ENCODE measurements at regions not wholly inside any gene's neighbourhood (a gene's known extent, or its start where the extent isn't known, plus 50 kb on each side); places are given as distances from the start of the nearest gene placed in this dataset.

DNA sequence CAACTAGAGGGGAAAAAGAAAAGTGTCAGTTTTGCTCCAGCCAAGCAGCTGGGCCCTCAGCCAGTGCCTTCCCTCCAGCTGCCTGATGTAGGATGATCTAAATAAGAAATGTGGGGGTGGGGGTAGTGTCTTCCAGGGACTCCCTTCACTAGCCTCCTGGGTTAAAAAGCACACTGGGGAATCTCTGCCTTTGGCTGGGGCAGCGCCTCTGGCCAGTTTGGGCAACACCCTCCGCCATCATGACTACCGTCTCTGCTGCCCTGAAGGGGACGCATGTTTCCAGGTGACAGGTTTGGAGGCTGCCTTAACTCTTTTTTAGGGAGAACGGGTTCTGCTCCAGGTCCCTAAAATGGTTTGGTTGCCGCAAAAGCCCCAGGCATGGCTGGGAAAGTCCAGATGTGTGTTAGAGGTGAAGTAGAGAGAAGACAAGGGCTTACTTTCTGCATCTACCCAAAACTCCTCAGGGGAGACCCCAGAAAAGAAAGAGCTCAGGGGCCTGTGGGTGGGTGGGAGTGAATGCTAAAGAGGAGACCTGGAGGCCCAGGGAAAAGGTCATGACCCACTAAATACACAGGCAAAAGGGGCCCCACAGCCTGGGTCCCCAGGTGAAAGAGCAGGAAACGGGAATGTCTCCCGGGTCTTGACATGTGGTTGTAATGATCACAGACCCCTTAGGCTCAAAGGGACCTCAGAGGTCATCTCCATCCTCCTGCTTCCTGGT is 132.8 kb upstream of the CCND2 start:
- no peak overlapping the region for H3K4me2 ChIP-seq (ENCODE audit: insufficient read depth, low read length)
- intact Hi-C loops (cut with micrococcal nuclease), result no loop called here
- no peak for DNase-seq (ENCODE audit: low read depth, low spot score)
- no peak overlapping the region for H3K9ac ChIP-seq (replicated peaks; ENCODE audit: extremely low read depth, insufficient read depth, low read length)
- no peak overlapping the region for H2AFZ ChIP-seq (ENCODE audit: low read depth, low read length)
- H3K9me3 ChIP-seq (replicated peaks; ENCODE audit: control insufficient read depth, insufficient read depth, low read length), result no peaks in the 10 kb centered on the region
- H3K9me1 ChIP-seq (replicated peaks; ENCODE audit: control insufficient read depth, extremely low read depth, insufficient read depth, low read length), result no peaks in the 10 kb centered on the region
- ChIA-PET CTCF (interaction anchor here (0.6 to 1.4 kb wide), 2 partner anchors 136 to 740 kb away, joined by 3 read pairs; no protein-coding TSS in a partner anchor), POLR2A (no interaction called here)
- no peaks in the 10 kb centered on the region for H3K79me2 ChIP-seq (ENCODE audit: control insufficient read depth, insufficient read depth, low read length)
- TF ChIP-seq, protein P1, sequence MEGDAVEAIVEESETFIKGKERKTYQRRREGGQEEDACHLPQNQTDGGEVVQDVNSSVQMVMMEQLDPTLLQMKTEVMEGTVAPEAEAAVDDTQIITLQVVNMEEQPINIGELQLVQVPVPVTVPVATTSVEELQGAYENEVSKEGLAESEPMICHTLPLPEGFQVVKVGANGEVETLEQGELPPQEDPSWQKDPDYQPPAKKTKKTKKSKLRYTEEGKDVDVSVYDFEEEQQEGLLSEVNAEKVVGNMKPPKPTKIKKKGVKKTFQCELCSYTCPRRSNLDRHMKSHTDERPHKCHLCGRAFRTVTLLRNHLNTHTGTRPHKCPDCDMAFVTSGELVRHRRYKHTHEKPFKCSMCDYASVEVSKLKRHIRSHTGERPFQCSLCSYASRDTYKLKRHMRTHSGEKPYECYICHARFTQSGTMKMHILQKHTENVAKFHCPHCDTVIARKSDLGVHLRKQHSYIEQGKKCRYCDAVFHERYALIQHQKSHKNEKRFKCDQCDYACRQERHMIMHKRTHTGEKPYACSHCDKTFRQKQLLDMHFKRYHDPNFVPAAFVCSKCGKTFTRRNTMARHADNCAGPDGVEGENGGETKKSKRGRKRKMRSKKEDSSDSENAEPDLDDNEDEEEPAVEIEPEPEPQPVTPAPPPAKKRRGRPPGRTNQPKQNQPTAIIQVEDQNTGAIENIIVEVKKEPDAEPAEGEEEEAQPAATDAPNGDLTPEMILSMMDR (IDR thresholded peaks at IDR 0.05; ENCODE audit: extremely low read depth in 1 of 2, insufficient read depth in 1 of 2, low read depth in 1 of 2, low read length in 2 of 2), result no peak
- TF ChIP-seq JUN (IDR thresholded peaks at IDR 0.05; ENCODE audit: borderline replicate concordance, insufficient read depth, insufficient read length, low read depth), result no peak
- no peak for TF ChIP-seq FOS (IDR thresholded peaks at IDR 0.05; ENCODE audit: borderline replicate concordance, insufficient read depth, low read length)
- TF ChIP-seq GATA2 (IDR thresholded peaks at IDR 0.05; ENCODE audit: insufficient read depth, insufficient read length, low read depth, low read length), result no peak
- TF ChIP-seq, protein P2, sequence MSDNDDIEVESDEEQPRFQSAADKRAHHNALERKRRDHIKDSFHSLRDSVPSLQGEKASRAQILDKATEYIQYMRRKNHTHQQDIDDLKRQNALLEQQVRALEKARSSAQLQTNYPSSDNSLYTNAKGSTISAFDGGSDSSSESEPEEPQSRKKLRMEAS (IDR thresholded peaks at IDR 0.05; ENCODE audit: insufficient read depth, insufficient read length), result no peak
- TF ChIP-seq POLR2AphosphoS5 (IDR thresholded peaks at IDR 0.05; ENCODE audit: insufficient read depth, low read depth, low read length), result no peak
- TF ChIP-seq EZH2 (IDR thresholded peaks at IDR 0.05; ENCODE audit: borderline replicate concordance, low read depth, low read length, severe bottlenecking), result no peak
- TF ChIP-seq MYC (IDR thresholded peaks at IDR 0.05; ENCODE audit: low read depth, low read length), result no peak
- no peak for TF ChIP-seq POLR2A (IDR thresholded peaks at IDR 0.05; ENCODE audit: low read depth, low read length)
- no peak for FAIRE-seq
- no peak overlapping the region for H3K4me3 ChIP-seq (replicated peaks in 1 of 3; ENCODE audit: insufficient read depth in 1 of 3, low read depth in 1 of 3, low read length in 3 of 3)
- H3K36me3 ChIP-seq (ENCODE audit: control insufficient read depth in 2 of 2, extremely low read depth in 1 of 2, insufficient read depth in 2 of 2, low read length in 2 of 2), result no peaks in the 10 kb centered on the region
- no peak overlapping the region for H3K27ac ChIP-seq (ENCODE audit: insufficient read depth, low read depth, low read length)
- H4K20me1 ChIP-seq (replicated peaks; ENCODE audit: control insufficient read depth, extremely low read depth, insufficient read depth, low read length), result no peaks in the 10 kb centered on the region
- no peaks in the 10 kb centered on the region for H3K4me1 ChIP-seq (ENCODE audit: control insufficient read depth, extremely low read depth, insufficient read depth, low read length)
- dilution Hi-C loops (cut with MboI; ENCODE audit: extremely low pct_ligation_motif_present, low sequenced_read_pairs), result no loop called here
- H3K27me3 ChIP-seq (ENCODE audit: control insufficient read depth in 2 of 2, insufficient read depth in 2 of 2, low read length in 2 of 2), result peaks cover 0 to under 1% of the 10 kb centered on the region in 2 experiments
- BruUV-seq (replicated peaks), result no TSS peak

Data from endothelial cell of umbilical vein (primary cell).